ENCODE measurements at regions not wholly inside any gene's neighbourhood (a gene's known extent, or its start where the extent isn't known, plus 50 kb on each side); places are given as distances from the start of the nearest gene placed in this dataset.

DNA sequence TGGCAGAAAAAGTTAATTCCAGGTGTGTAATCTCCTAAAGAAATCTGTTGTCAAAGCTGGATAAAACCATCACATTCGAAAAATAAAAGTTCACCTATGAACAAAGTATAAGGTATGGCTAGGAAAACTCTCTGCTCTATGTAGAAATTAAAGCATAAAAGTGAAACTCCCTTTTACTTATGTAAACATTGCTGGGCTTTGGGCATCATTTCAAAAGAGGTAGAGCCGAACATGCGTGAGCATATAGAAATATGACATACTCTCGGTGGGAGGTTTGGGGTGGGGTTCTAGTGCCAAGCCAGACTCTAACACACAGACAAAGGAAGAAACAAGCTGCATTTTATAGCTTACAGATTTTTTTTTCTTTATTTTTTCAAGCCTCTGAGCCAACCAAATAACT lies 306.8 kb upstream of the ATP11B start:
- no peaks in the 10 kb centered on the region for H3K4me1 ChIP-seq
- no peaks in the 10 kb centered on the region for H3K9me3 ChIP-seq
- DNase-seq = no peak
- H3K27me3 ChIP-seq = peaks cover 0 to 5% of the 10 kb centered on the region in 2 donors
- intact Hi-C loops (cut with DNase I; ENCODE audit: low total_unique reads) = no loop called here
- no peak overlapping the region for H3K27ac ChIP-seq
- TF ChIP-seq, protein P1, sequence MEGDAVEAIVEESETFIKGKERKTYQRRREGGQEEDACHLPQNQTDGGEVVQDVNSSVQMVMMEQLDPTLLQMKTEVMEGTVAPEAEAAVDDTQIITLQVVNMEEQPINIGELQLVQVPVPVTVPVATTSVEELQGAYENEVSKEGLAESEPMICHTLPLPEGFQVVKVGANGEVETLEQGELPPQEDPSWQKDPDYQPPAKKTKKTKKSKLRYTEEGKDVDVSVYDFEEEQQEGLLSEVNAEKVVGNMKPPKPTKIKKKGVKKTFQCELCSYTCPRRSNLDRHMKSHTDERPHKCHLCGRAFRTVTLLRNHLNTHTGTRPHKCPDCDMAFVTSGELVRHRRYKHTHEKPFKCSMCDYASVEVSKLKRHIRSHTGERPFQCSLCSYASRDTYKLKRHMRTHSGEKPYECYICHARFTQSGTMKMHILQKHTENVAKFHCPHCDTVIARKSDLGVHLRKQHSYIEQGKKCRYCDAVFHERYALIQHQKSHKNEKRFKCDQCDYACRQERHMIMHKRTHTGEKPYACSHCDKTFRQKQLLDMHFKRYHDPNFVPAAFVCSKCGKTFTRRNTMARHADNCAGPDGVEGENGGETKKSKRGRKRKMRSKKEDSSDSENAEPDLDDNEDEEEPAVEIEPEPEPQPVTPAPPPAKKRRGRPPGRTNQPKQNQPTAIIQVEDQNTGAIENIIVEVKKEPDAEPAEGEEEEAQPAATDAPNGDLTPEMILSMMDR (IDR thresholded peaks at IDR 0.05) = no peak
- TF ChIP-seq POLR2A (IDR thresholded peaks at IDR 0.05) = no peak
- no peak overlapping the region for H3K4me3 ChIP-seq
- no peaks in the 10 kb centered on the region for H3K36me3 ChIP-seq

DNA sequence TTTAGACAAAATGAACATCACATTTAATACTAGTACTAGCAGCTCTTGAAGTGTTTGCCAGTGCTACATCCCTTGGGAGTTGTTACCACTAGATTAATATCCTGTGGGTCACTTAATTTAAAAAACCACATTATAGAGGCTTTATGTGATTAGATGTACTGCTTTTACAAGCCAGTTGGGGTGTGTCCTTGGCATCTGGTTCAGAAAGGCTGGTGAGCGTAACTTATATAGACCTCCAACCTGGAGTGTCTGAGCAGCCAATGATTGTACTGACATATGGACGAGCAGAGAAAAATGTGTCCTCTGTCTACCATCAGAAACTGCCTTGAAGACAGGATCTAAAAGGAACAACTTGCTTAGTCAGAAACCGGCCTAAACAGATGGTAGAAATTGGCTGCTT lies 306.2 kb upstream of the ATP11B start:
- no peak for TF ChIP-seq POLR2A (IDR thresholded peaks at IDR 0.05)
- TF ChIP-seq, protein P1 (IDR thresholded peaks at IDR 0.05) = no peak
- no peak for DNase-seq
- intact Hi-C loops (cut with DNase I; ENCODE audit: low total_unique reads) = no loop called here
- Histone ChIP-seq H3K9me3 (no peaks in the 10 kb centered on the region), H3K36me3 (no peaks in the 10 kb centered on the region), H3K27ac (no peak overlapping the region), H3K27me3 (peaks cover 0 to 5% of the 10 kb centered on the region in 2 donors), H3K4me3 (no peak overlapping the region), H3K4me1 (no peaks in the 10 kb centered on the region)

DNA sequence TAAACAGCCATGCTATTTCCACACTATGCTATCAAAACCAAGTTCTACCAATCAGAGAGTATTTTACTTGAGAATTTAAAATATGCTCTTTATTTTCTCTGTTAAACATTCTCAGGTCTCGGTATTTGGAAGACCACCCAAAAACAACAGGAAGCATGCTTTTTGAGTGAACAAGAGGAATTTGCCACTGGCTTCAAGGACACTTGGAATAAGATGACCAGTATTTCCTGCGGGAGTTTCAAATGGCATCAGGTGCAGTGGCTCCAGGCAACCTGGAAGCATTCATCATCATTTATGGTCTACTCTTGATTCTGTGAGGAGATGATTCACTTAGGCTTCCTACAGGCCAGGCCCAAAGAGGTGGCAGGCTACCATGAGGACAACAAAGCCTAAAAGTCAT lies 305.7 kb upstream of the ATP11B start:
- no peak for DNase-seq
- Histone ChIP-seq H3K27ac (no peak overlapping the region), H3K27me3 (peaks cover 0 to 5% of the 10 kb centered on the region in 2 donors), H3K36me3 (no peaks in the 10 kb centered on the region), H3K4me1 (no peaks in the 10 kb centered on the region), H3K4me3 (no peak overlapping the region), H3K9me3 (no peaks in the 10 kb centered on the region)
- intact Hi-C loops (cut with DNase I; ENCODE audit: low total_unique reads) = no loop called here
- TF ChIP-seq, protein P1 (IDR thresholded peaks at IDR 0.05) = no peak
- TF ChIP-seq POLR2A (IDR thresholded peaks at IDR 0.05) = no peak

DNA sequence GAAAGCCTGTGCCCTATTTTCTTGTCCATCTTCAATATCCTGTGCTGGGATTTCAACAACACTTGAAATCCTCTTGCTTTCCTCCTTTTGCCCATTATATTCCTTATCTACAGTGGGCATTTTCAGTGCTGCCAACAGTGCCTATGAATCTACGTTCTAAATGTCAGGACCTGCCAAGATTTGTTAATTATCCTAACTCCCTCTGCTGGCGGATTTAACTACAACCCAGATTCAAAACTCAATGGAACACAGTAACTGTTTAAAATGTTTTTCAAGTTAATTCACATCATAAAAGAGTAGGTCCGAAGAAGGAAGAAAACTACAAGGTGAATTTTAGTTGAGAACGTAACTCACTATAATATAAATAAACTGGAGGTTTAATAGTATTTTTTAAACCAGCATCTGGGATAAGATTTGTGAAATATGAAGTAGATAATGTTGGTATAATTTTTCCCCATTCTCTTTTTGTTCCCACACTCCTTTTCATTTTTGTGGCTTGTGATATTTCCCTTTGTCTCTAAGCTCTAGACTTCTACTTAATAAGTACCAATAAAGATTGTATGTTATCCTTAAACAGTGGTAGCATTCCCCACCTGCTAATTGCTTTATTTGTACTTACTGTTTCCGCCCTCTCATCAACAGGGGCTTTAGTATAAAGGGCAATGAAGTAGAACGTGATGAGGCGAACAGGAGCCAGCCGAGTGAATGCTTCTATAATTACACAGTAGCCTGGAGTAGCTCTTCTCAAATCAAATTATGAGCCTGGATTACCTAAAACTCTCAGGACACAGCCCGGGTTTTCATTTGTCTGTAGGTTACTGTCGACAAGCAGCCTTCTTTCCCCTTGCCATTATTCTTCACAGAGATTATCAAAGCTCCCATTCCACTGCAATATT lies 302.5 kb upstream of the ATP11B start:
- DNase-seq = no peak
- intact Hi-C loops (cut with DNase I; ENCODE audit: low total_unique reads) = no loop called here

DNA sequence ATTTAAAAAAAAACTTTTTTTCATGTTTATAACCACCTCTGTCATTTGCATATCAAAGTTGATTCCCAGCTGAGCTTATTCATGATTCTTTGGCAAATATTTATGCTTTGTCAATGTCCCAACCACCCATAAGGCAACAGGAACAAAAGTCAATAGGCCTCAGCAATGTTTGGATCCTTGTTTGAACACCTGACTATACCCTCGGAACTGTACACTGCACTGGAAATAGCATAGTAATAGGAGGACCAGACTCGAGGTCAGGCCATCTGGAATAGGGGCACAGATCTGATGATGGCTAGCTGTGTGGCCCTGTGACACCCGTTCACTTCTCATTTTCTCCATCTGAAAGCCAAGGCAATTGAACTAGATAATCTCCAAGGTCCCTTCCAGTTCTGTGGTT lies 301.7 kb upstream of the ATP11B start:
- Histone ChIP-seq H3K27ac (no peak overlapping the region), H3K4me3 (no peak overlapping the region), H3K9me3 (no peaks in the 10 kb centered on the region), H3K36me3 (no peaks in the 10 kb centered on the region), H3K4me1 (no peaks in the 10 kb centered on the region), H3K27me3 (no peaks in the 10 kb centered on the region)
- intact Hi-C loops (cut with DNase I; ENCODE audit: low total_unique reads) = no loop called here
- TF ChIP-seq, protein P1 (IDR thresholded peaks at IDR 0.05) = no peak
- no peak for TF ChIP-seq POLR2A (IDR thresholded peaks at IDR 0.05)
- DNase-seq = no peak

More for the DNA sequence above, 302.5 kb upstream of the ATP11B start:
- H3K36me3 ChIP-seq = no peaks in the 10 kb centered on the region
- no peak overlapping the region for H3K27ac ChIP-seq
- H3K4me3 ChIP-seq = no peak overlapping the region
- no peaks in the 10 kb centered on the region for H3K9me3 ChIP-seq
- TF ChIP-seq POLR2A (IDR thresholded peaks at IDR 0.05) = no peak
- TF ChIP-seq, protein P1 (IDR thresholded peaks at IDR 0.05) = no peak
- no peaks in the 10 kb centered on the region for H3K4me1 ChIP-seq
- no peaks in the 10 kb centered on the region for H3K27me3 ChIP-seq

Data from uterus (tissue), 3 donors.